Naive B cell (primary cell): ENCODE measurements at regions not wholly inside any gene's neighbourhood (a gene's known extent, or its start where the extent isn't known, plus 50 kb on each side); places are given as distances from the start of the nearest gene placed in this dataset.

Experiments
- ATAC-seq, 2 donors: fragments of 150-1000 bp; cut with Tn5 transposase; 2 replicates each; pipeline ENCODE4 v1.10.0; 2021; ENCODE audit warnings: low read depth in 2 of 2, mild to moderate bottlenecking in 2 of 2, moderate library complexity in 2 of 2
- DNase-seq: peaks from one replicate; pipeline ENCODE4 v3.0.0; 2022
- H3K27ac Mint-ChIP-seq, 6 donors: one replicate each; pipeline ENCODE4 v1.8.0; 2020 to 2022; ENCODE audit warnings: mild to moderate bottlenecking in 6 of 6, mixed read lengths in 6 of 6, moderate library complexity in 5 of 6, inconsistent platforms in 2 of 6
- H3K27me3 Mint-ChIP-seq, 3 donors: one replicate each; pipeline ENCODE4 v1.8.0; 2021 to 2022; ENCODE audit warnings: mixed read lengths in 3 of 3, mild to moderate bottlenecking in 1 of 3
- H3K36me3 Mint-ChIP-seq, 2 donors: one replicate each; pipeline ENCODE4 v1.8.0; 2020 to 2022; ENCODE audit warnings: mixed read lengths in 2 of 2, inconsistent platforms in 1 of 2, mild to moderate bottlenecking in 1 of 2
- H3K4me1 Mint-ChIP-seq, 3 donors: one replicate each; pipeline ENCODE4 v1.8.0; 2020 to 2022; ENCODE audit warnings: mixed read lengths in 3 of 3, inconsistent platforms in 1 of 3, mild to moderate bottlenecking in 1 of 3, moderate library complexity in 1 of 3
- H3K4me3 Mint-ChIP-seq, 8 donors: one replicate each; pipeline ENCODE4 v1.8.0; 2020 to 2022; ENCODE audit warnings: mild to moderate bottlenecking in 8 of 8, mixed read lengths in 8 of 8, moderate library complexity in 8 of 8, inconsistent platforms in 2 of 8
- H3K9me3 Mint-ChIP-seq, 7 donors: one replicate each; pipeline ENCODE4 v1.8.0; 2020 to 2022; ENCODE audit warnings: mixed read lengths in 7 of 7, mild to moderate bottlenecking in 5 of 7, inconsistent platforms in 2 of 7, moderate library complexity in 1 of 7

GRCh38 chr10:8216893-8217292 is 162.4 kb downstream of the GATA3 start:
- DNase-seq (no peak), ATAC-seq (no peak)
- H3K4me1 Mint-ChIP-seq, result no peaks in the 10 kb centered on the region
- no peaks in the 10 kb centered on the region for H3K36me3 Mint-ChIP-seq
- peaks cover 0 to 14% (median 5%) of the 10 kb centered on the region in 7 donors for H3K9me3 Mint-ChIP-seq
- H3K27ac Mint-ChIP-seq, result no peak overlapping the region
- peaks cover 0 to 7% (median 3%) of the 10 kb centered on the region in 3 donors for H3K27me3 Mint-ChIP-seq
- H3K4me3 Mint-ChIP-seq, result no peak overlapping the region

GRCh38 chr10:8221451-8221850 is 167.0 kb downstream of the GATA3 start:
- Mint-ChIP-seq H3K4me1 (no peaks in the 10 kb centered on the region), H3K27ac (no peak overlapping the region), H3K4me3 (no peak overlapping the region), H3K27me3 (peaks cover 0 to 17% (median 3%) of the 10 kb centered on the region in 3 donors), H3K36me3 (no peaks in the 10 kb centered on the region), H3K9me3 (peaks cover 0 to 14% (median 2%) of the 10 kb centered on the region in 7 donors)
- no peak for ATAC-seq
- DNase-seq, result no peak

GRCh38 chr10:8224591-8224990 is 170.1 kb downstream of the GATA3 start:
- H3K27me3 Mint-ChIP-seq, result peaks cover 0 to 19% (median 6%) of the 10 kb centered on the region in 3 donors
- DNase-seq (no peak), ATAC-seq (no peak)
- H3K4me3 Mint-ChIP-seq, result no peak overlapping the region
- H3K36me3 Mint-ChIP-seq, result no peaks in the 10 kb centered on the region
- peaks cover 0 to 2% (median 0%) of the 10 kb centered on the region in 7 donors for H3K9me3 Mint-ChIP-seq
- no peaks in the 10 kb centered on the region for H3K4me1 Mint-ChIP-seq
- no peak overlapping the region for H3K27ac Mint-ChIP-seq

- H3K4me3 Mint-ChIP-seq, result no peak overlapping the region
- H3K9me3 Mint-ChIP-seq, result peaks cover 0 to 2% (median 0%) of the 10 kb centered on the region in 7 donors
- H3K36me3 Mint-ChIP-seq, result no peaks in the 10 kb centered on the region
- H3K27me3 Mint-ChIP-seq, result peaks cover 0 to 19% (median 6%) of the 10 kb centered on the region in 3 donors
- DNase-seq (no peak), ATAC-seq (no peak)
- no peaks in the 10 kb centered on the region for H3K4me1 Mint-ChIP-seq
- H3K27ac Mint-ChIP-seq, result no peak overlapping the region
Observed at GRCh38 chr10:8225187-8225586, 170.7 kb downstream of the GATA3 start.

GRCh38 chr10:8227246-8227645 is 172.8 kb downstream of the GATA3 start:
- Mint-ChIP-seq H3K4me1 (no peaks in the 10 kb centered on the region), H3K27me3 (peaks cover 0 to 19% (median 6%) of the 10 kb centered on the region in 3 donors), H3K36me3 (no peaks in the 10 kb centered on the region), H3K4me3 (no peak overlapping the region), H3K9me3 (no peaks in the 10 kb centered on the region), H3K27ac (no peak overlapping the region)
- no peak for ATAC-seq
- DNase-seq, result no peak

GRCh38 chr10:8229153-8229552 is 174.7 kb downstream of the GATA3 start:
- Mint-ChIP-seq H3K9me3 (no peaks in the 10 kb centered on the region), H3K36me3 (no peaks in the 10 kb centered on the region), H3K4me1 (no peaks in the 10 kb centered on the region), H3K4me3 (no peak overlapping the region), H3K27me3 (peaks cover 0 to 19% (median 6%) of the 10 kb centered on the region in 3 donors), H3K27ac (no peak overlapping the region)
- ATAC-seq (no peak), DNase-seq (no peak)

GRCh38 chr10:8230902-8231301 is 176.4 kb downstream of the GATA3 start:
- DNase-seq, result no peak
- no peak for ATAC-seq

GRCh38 chr10:8233049-8233448 is 178.6 kb downstream of the GATA3 start:
- H3K27ac Mint-ChIP-seq, result no peak overlapping the region
- DNase-seq (no peak), ATAC-seq (no peak)
- H3K36me3 Mint-ChIP-seq, result no peaks in the 10 kb centered on the region
- H3K4me3 Mint-ChIP-seq, result no peak overlapping the region
- H3K4me1 Mint-ChIP-seq, result no peaks in the 10 kb centered on the region
- H3K9me3 Mint-ChIP-seq, result no peaks in the 10 kb centered on the region
- peaks cover 5 to 9% (median 5%) of the 10 kb centered on the region in 3 donors for H3K27me3 Mint-ChIP-seq

More at GRCh38 chr10:8230902-8231301, 176.4 kb downstream of the GATA3 start:
- Mint-ChIP-seq H3K4me1 (no peaks in the 10 kb centered on the region), H3K36me3 (no peaks in the 10 kb centered on the region), H3K27ac (peak overlapping the region in 1 of 6 donors; percentile 64), H3K9me3 (no peaks in the 10 kb centered on the region), H3K27me3 (peaks cover 0 to 7% (median 6%) of the 10 kb centered on the region in 3 donors), H3K4me3 (no peak overlapping the region)

GRCh38 chr10:8233832-8234259 is 179.4 kb downstream of the GATA3 start:
- Mint-ChIP-seq H3K4me1 (peaks cover 0 to 2% (median 0%) of the 10 kb centered on the region in 3 donors), H3K27ac (no peak overlapping the region)

GRCh38 chr10:8235253-8236027 is 181.0 kb downstream of the GATA3 start:
- Mint-ChIP-seq H3K36me3 (no peaks in the 10 kb centered on the region), H3K9me3 (no peaks in the 10 kb centered on the region), H3K27ac (no peak overlapping the region), H3K4me1 (peaks cover 0 to 5% (median 0%) of the 10 kb centered on the region in 3 donors), H3K27me3 (peaks cover 4 to 10% (median 5%) of the 10 kb centered on the region in 3 donors), H3K4me3 (no peak overlapping the region)
- DNase-seq (no peak), ATAC-seq (no peak)

More at GRCh38 chr10:8233832-8234259, 179.4 kb downstream of the GATA3 start:
- Mint-ChIP-seq H3K27me3 (peaks cover 5 to 9% (median 5%) of the 10 kb centered on the region in 3 donors), H3K36me3 (no peaks in the 10 kb centered on the region), H3K9me3 (no peaks in the 10 kb centered on the region), H3K4me3 (no peak overlapping the region)
- DNase-seq (no peak), ATAC-seq (no peak)

- no peaks in the 10 kb centered on the region for H3K9me3 Mint-ChIP-seq
- ATAC-seq (no peak), DNase-seq (no peak)
- peaks cover 4 to 10% (median 5%) of the 10 kb centered on the region in 3 donors for H3K27me3 Mint-ChIP-seq
- H3K27ac Mint-ChIP-seq, result no peak overlapping the region
- H3K4me1 Mint-ChIP-seq, result peaks cover 0 to 5% (median 0%) of the 10 kb centered on the region in 3 donors
- H3K4me3 Mint-ChIP-seq, result no peak overlapping the region
- no peaks in the 10 kb centered on the region for H3K36me3 Mint-ChIP-seq
Observed at GRCh38 chr10:8238986-8239385, 184.5 kb downstream of the GATA3 start.

GRCh38 chr10:8240861-8241260 is 186.4 kb downstream of the GATA3 start:
- Mint-ChIP-seq H3K9me3 (no peaks in the 10 kb centered on the region), H3K27me3 (peaks cover 4 to 10% (median 5%) of the 10 kb centered on the region in 3 donors), H3K36me3 (no peaks in the 10 kb centered on the region), H3K4me3 (no peak overlapping the region), H3K27ac (no peak overlapping the region), H3K4me1 (peaks cover 6 to 21% (median 12%) of the 10 kb centered on the region in 3 donors)
- DNase-seq, result no peak
- ATAC-seq, result no peak

- ATAC-seq (no peak), DNase-seq (no peak)
- Mint-ChIP-seq H3K27me3 (peaks cover 0 to 7% (median 0%) of the 10 kb centered on the region in 3 donors), H3K9me3 (peaks cover 0 to 13% (median 5%) of the 10 kb centered on the region in 7 donors), H3K4me3 (no peak overlapping the region), H3K4me1 (peaks cover 6 to 25% (median 12%) of the 10 kb centered on the region in 3 donors), H3K36me3 (no peaks in the 10 kb centered on the region), H3K27ac (no peak overlapping the region)
Observed at GRCh38 chr10:8242295-8242872, 187.9 kb downstream of the GATA3 start.
